ENCODE measurements at regions not wholly inside any gene's neighbourhood (a gene's known extent, or its start where the extent isn't known, plus 50 kb on each side); places are given as distances from the start of the nearest gene placed in this dataset.

DNA sequence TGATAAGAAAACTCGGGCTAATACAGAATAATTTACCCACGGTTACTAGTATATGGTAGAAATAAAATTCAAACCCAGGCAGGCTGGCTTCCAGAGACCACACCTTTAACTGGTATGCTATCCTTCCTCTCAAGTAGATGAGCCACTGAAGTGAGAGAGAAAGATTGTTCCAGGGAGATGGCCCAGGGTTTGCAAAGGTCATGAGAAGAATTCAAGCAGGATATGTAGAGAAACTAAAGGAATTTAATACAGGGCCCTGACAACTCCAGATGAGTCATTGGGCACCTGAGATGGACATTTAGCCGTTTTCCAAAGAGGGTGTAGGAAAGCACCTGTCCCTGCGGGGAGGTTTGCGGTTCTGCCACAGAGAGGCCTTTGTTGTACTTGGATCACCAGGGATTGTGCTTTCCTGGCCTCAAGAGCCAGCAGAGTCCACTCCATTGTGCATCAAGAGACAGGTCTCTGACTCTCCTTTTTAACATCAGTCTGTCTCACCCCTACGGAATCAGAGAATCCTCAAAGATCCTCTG lies 152.7 kb upstream of the BLID start:
- no peak for DNase-seq

DNA sequence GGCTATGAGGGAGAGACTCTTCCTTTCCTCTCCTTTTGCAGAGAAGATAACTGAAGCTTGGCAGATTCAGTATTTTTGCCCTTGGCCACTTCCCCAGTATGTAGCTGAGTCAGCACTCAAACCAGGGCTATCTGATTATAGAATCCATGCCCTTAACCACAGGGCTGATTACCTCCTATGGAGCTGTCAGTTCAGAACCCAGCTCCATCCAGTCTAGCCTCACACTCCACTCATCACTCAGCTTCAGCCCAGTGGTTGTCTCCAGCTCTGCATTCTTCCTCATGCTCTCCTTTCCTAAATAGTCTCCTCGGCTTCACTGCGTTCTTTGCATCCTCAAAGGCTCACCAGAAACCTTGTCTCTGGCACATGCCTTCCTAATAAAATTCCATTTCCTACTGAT lies 151.6 kb upstream of the BLID start:
- DNase-seq = no peak

- DNase-seq = no peak
Observed at GRCh38 chr11:122265981-122266380, 150.0 kb upstream of the BLID start.

- DNase-seq = no peak
Observed at GRCh38 chr11:122264121-122264520, 148.1 kb upstream of the BLID start.

DNA sequence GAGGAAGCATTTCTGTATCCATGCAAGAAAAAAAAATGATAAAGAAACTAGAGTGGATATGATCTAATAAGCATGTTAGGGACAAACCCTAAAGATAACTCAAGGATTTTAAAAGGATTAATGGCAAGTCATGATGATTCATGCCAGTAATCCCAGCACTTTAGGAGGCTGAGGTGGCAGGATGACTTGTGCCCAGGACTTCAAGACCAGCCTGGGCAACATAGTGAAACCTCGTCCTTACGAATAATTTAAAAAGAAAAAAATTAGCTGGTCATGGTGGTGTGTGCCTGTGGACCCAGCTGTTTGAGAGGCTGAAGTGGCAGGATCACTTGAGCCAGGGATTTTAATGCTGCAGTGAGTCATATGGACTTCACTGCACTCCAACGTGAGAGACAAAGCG lies 145.5 kb upstream of the BLID start:
- DNase-seq = no peak

DNA sequence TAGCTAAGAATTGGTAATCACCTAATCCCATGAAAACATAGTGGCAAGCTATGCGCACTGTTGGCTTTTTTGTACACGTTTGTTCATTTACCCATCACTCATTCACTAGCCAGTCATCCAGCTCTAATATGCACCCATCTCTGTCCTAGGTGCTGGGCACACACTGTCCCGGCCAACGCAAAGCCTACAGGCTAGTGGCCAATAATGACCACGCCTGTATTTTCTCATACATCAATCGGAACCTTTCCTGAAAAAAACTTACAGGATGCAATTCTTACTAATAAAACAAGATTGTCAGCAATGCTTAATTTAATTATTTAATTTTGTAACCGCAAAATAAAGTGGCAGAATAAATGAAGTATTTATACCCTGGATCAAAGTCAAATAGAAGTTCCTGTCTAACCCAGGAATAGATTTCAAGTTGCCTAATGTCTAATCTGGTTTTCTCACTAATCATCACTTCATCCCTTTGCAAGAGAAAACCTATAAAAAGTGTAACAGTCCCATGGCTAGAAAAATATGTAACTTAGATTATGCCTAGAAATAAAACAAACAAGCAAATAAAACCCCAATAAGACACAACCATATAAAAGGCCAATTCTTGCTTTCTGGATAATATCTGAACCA lies 143.3 kb upstream of the BLID start:
- DNase-seq = no peak

DNA sequence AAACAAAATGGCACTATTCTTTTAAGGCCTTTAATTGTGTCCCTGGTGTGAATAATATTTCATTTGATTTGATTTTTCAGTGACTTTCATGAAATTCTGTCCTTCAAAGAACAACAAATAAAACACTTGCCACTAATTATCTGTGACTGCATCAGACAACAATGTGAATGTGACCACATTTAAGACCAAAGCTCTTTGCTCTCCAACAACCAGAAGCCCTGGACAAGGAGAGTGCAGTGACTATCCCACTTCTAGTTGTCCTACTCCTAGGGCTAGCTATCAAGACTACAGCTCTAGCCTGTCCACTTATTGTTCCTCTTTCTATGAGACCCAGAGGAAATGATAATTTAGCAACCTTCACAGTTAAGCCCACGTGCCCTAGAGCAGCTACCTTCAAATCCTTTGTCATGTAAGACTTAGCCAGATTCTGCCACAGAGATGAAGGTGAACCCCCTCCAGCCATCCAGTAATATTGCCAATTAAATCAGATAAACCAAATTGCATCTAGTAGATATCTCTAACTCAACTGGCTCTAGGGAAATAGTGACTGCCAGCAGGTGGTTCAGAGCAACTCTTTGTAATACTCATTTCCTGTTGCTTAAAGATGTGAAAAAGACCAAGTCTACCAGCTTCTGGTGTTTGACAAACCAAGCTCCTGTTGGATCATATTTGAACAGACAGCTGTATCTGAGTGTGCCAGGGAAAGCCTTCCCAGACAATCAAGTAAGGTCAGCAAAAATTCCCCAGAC lies 142.6 kb upstream of the BLID start:
- DNase-seq = no peak

DNA sequence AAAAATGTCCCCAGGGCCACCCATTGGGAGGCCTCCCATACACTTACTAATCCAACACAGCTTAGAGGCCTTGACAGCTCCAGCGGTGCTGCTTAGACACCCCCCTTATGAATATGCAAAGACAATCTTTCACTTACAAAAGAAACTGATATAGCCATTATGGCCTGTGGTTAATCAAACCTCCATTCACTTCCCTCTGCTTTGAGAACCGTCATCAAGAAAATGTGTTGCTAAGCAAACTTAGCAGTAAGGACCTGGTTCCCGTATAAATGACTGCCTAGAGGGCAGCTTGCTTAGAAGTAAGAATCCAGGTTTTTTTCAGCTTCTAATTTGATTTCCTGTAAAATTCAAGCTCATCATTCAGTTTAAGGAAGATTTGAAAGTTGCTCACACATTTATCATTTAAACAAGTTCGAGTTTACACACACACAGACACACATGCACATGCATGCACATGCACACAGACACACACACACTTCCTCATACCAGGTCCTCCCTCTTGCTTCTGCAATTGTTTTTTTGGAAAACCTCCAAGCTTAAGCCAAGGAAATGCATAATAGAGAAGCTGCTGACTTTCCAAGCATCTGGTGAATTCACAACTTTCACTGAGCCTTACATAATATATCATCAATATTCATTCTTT lies 137.7 kb upstream of the BLID start:
- DNase-seq = no peak

DNA sequence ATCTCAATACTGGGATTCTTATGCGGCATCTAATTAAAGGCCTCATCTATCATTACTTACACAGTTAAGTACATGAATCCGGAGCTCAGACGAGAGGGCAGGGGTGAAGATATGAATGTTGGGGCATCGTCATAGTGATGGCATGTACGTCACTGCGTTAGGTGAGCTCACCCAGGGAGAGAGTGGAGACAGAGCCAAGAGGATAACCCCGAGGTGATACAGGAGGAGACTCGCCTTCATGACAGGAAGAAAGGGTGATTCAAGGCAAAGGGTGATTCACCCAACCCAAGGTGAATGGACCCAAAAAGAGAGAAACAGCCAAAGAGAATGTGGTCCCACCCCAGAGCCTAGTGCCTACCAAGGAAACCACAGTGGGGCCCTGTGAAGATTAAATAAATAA lies 132.9 kb upstream of the BLID start:
- DNase-seq = no peak

- no peak for DNase-seq
Observed at GRCh38 chr11:122248131-122248530, 132.1 kb upstream of the BLID start.

GRCh38 chr11:122246874-122247273 lies 130.9 kb upstream of the BLID start:
- DNase-seq = no peak

DNA sequence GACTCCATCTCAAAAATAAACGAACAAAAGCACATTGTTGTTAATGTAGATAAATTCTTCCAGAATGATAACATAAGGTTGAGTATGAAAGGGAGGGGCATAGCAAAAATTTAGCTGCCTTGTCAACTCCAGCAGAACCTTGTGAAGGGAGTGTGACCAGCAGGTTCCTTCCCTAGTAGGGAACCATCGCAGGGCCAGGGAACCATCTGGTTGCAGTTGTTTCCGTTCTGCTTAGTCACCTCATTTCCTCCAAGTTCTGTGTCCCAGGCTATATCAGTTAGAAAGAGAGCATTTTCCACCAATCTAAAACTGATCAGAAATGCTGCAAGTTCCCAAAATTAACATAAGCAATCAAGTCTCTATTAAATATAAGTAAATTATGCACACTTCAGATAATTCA lies 126.7 kb upstream of the BLID start:
- DNase-seq = no peak

GRCh38 chr11:122241566-122241965 lies 125.6 kb upstream of the BLID start:
- no peak for DNase-seq

- DNase-seq = no peak
Observed at GRCh38 chr11:122240638-122241037, 124.6 kb upstream of the BLID start.

GRCh38 chr11:122235615-122236014 lies 119.6 kb upstream of the BLID start:
- DNase-seq = no peak

DNA sequence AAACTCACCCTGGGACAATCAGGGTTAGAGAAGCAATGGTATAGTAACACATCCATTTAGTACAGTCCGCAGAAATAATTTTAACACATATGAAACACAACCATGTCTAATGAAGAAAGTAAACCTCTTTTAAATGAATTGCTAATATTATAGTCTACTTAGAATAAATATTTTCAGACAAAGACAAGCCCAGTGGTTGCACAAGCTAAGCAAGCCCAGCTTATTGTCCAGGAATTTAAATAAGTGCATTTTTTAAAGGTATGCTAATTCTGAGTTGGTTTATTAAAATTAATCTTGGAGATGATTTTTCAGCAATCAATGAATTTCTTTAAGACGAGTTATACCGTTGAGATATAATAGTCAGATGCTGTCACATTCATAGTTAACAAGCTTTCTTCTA lies 118.8 kb upstream of the BLID start:
- DNase-seq = no peak

DNA sequence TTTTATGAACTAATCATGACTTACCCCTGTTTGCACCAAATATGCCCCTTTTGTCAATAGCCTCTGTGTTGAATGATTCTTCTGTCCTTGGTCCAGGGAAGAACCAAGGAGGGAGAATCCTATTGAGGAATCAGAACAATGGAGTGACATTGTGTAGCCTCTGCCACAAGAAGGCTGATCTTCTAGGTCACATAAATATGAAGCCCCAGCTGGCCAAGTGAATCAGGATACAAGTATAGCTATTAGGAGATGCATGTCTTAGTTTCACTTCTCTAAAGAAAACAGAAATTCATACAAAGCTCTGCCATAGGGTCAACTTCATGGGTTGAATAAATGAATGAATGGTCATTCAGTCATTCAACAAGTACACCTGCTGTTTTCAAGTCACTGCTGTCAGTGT lies 118.2 kb upstream of the BLID start:
- DNase-seq = no peak

DNA sequence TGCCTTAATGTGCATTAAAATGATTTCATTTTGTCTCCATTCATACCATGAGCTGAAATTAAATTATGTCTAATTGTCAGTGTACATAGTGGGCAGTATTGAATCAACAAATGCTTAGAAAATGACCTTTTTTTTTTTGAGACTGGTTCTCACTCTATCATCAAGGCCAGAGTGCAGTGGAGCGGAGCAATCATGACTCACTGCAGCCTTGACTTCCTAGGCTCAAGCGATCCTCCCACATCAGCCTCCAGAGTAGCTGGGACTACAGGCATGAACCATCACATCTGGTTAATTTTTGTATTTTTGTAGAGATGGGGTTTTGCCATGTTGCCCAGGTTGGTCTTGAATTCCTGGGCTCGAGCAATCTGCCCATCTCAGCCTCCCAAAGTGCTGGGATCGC lies 117.0 kb upstream of the BLID start:
- DNase-seq = no peak

- no peak for DNase-seq
Observed at GRCh38 chr11:122230385-122230755, 114.4 kb upstream of the BLID start.

DNA sequence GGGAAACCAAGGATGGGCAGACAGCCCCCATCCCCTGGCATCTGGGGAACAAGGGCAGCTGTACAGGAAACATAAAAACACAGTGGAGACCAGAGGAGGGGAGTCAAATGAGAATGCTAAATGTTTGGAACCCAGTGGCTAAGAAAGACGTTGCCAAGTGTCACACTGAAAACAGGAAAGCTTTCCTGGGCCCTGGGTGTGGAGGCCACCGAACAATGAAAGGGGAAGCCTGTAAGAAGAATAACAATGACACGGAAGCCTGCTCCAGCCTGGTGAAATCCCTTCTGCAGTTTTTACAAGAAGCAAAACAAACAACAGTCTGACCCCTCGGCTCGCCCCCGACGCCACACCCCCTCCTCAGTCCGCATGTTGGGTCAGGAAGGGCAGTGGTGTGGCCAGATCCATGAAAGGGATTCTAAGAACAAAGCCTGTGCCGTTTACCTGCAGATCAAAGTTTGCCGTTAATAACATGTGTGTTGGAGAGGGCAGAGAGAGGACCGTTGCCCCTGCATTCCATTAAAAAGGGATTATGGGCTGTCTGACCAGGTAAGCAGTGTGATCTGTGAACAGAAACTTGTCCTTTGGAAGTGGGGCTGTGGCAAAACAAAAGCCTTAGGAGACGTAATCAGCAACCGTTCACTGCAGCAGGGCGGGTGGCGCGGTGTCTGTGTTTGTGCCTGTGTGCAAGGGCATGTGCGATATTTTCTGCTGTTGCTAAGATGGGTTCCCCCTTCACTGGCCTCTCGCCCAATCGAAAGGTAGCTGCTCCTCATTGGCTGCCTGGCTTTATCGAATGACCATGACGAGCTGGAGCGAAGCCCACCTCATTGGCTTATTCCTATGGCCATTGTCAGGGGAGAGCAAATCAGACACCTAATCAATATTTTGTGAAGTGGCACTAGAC lies 113.7 kb upstream of the BLID start:
- no peak for DNase-seq

DNA sequence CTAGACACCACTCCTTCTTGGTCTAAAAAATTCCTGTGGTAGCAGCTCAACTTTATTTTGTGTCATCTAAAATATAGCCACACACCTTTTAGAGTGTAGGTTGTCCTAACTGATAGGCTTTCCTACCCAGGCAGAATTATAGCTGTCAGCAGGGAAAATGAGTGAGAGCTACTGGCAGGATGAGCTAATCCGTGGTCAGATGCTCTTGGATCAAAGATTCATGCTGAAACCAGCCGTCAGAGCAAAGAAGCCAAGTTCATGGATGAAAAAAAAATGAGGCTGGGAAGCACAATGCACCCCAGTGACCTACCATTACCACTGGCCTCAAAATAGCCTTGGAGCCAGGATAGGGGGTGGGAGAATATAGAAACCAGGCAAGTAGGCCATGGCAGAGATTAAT lies 113.1 kb upstream of the BLID start:
- no peak for DNase-seq

- no peak for DNase-seq
Observed at GRCh38 chr11:122226810-122227379, 110.9 kb upstream of the BLID start.

GRCh38 chr11:122224867-122225266 lies 108.9 kb upstream of the BLID start:
- DNase-seq = no peak
